Cardiac fibroblast (primary cell): ENCODE measurements at regions not wholly inside any gene's neighbourhood (a gene's known extent, or its start where the extent isn't known, plus 50 kb on each side); places are given as distances from the start of the nearest gene placed in this dataset.
"Not testable (repeated sequence)": the region's sequence is repeated elsewhere in the genome, so short reads cannot be mapped to it uniquely, and the experiment has no call there.

Experiments used
- DNase-seq, 2 donors: peaks; one replicate each; pipeline versions ENCODE4 v3.0.0 to v3.0.0-alpha.2; 2010; ENCODE audit warnings: low read depth in 2 of 2
- H3K4me3 ChIP-seq, 2 donors: replicated peaks in 1 of 2; 1 replicate in 1 of 2; 2 replicates in 1 of 2; pipeline ENCODE4 v1.5.1; 2011; ENCODE audit warnings: low read depth in 2 of 2, low read length in 2 of 2, mild to moderate bottlenecking in 2 of 2, moderate library complexity in 1 of 2
- CTCF ChIP-seq: IDR thresholded peaks from one replicate; pipeline ENCODE4 v1.5.1; 2011; ENCODE audit warnings: low read depth, mild to moderate bottlenecking, low read length, inconsistent platforms

GRCh38 chr3:118635711-118636110 is 398.9 kb downstream of the IGSF11 start:
- TF ChIP-seq CTCF: no peak

GRCh38 chr3:118636841-118637240 is 397.8 kb downstream of the IGSF11 start:
- TF ChIP-seq CTCF: no peak
- DNase-seq: no peak
- H3K4me3 ChIP-seq: no peak overlapping the region

More at GRCh38 chr3:118635711-118636110, 398.9 kb downstream of the IGSF11 start:
- no peak for DNase-seq
- no peak overlapping the region for H3K4me3 ChIP-seq

GRCh38 chr3:118637846-118638245 is 396.8 kb downstream of the IGSF11 start:
- no peak for TF ChIP-seq CTCF
- no peak for DNase-seq
- no peak overlapping the region for H3K4me3 ChIP-seq

GRCh38 chr3:118641608-118642007 is 393.0 kb downstream of the IGSF11 start:
- no peak for DNase-seq
- H3K4me3 ChIP-seq: no peak overlapping the region
- no peak for TF ChIP-seq CTCF

- TF ChIP-seq CTCF: no peak
- no peak for DNase-seq
- H3K4me3 ChIP-seq: no peak overlapping the region
Observed at GRCh38 chr3:118671192-118671591, 363.5 kb downstream of the IGSF11 start.

GRCh38 chr3:118675305-118675704 is 359.3 kb downstream of the IGSF11 start:
- TF ChIP-seq CTCF: no peak

GRCh38 chr3:118678663-118679062 is 356.0 kb downstream of the IGSF11 start:
- H3K4me3 ChIP-seq, DNase-seq: not testable (repeated sequence)

More at GRCh38 chr3:118675305-118675704, 359.3 kb downstream of the IGSF11 start:
- DNase-seq: no peak
- no peak overlapping the region for H3K4me3 ChIP-seq
